ENCODE measurements at regions not wholly inside any gene's neighbourhood (a gene's known extent, or its start where the extent isn't known, plus 50 kb on each side); places are given as distances from the start of the nearest gene placed in this dataset.

DNA sequence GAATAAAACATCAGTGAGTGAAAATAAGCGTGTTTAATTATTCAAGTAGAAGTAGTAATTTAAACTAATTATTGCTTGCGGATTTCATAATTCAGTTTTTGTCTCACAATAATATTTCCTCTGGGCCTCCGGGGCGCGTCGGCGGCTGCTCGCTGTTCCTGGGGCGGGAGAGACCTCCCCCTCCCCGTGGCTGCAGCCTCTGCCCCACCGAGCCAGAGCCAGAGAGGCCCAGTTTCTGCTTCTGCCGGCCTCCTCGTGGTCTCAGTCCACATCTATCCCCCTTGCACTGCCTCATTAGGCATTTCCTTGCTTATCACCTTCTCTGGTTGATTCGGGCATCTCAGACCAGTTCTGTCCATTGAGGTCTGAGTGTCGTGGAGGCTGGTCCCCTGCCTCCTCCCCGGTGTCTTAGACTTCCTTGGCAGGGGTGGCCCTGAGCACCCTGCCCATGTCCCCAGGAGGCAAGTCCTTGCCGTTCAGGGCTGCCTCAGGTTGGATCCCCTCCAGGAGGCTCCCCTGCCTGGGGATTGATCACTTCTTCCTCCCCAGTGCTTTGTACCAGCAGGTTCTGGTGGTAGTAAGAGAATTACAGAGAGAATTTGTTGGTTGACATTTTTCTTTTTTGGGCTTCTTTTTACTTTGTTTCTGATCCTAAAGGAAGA lies 78.0 kb downstream of the SLC25A47 start:
- ATAC-seq (no peak), DNase-seq (ENCODE audit: extremely low read depth in 1 of 4, low spot score in 3 of 4) (no peak), FAIRE-seq (no peak)
- intact Hi-C loops (cut with micrococcal nuclease), result no loop called here
- no peak overlapping the region for H3K27ac ChIP-seq (ENCODE audit: extremely low read depth, low read depth, low read length)
- H3K36me3 ChIP-seq (ENCODE audit: control insufficient read depth, insufficient read depth, low read length), result no peaks in the 10 kb centered on the region
- H2AFZ ChIP-seq (ENCODE audit: low read depth, low read length), result no peak overlapping the region
- no peak overlapping the region for H3K4me3 ChIP-seq
- H3K9me1 ChIP-seq (ENCODE audit: control insufficient read depth, insufficient read depth, low read length), result no peaks in the 10 kb centered on the region
- no peaks in the 10 kb centered on the region for H3K27me3 ChIP-seq (ENCODE audit: control insufficient read depth in 2 of 2, insufficient read depth in 2 of 2, low read length in 2 of 2)
- in situ Hi-C loops (cut with MboI), result no loop called here
- H3K9me3 ChIP-seq (replicated peaks; ENCODE audit: control insufficient read depth, insufficient read depth, low read depth, low read length), result no peaks in the 10 kb centered on the region
- 65% methylated on average over 8 of the region's 17 CpGs for WGBS (ENCODE audit: insufficient coverage, low coverage, missing lambda C conversion rate)
- H3K4me2 ChIP-seq (ENCODE audit: insufficient read depth, low read length), result no peak overlapping the region
- peaks cover 5% of the 10 kb centered on the region; the same call in 1 of the 2 replicates for H4K20me1 ChIP-seq (replicated peaks; ENCODE audit: control insufficient read depth, insufficient read depth, low read length)
- TF ChIP-seq, protein P1, sequence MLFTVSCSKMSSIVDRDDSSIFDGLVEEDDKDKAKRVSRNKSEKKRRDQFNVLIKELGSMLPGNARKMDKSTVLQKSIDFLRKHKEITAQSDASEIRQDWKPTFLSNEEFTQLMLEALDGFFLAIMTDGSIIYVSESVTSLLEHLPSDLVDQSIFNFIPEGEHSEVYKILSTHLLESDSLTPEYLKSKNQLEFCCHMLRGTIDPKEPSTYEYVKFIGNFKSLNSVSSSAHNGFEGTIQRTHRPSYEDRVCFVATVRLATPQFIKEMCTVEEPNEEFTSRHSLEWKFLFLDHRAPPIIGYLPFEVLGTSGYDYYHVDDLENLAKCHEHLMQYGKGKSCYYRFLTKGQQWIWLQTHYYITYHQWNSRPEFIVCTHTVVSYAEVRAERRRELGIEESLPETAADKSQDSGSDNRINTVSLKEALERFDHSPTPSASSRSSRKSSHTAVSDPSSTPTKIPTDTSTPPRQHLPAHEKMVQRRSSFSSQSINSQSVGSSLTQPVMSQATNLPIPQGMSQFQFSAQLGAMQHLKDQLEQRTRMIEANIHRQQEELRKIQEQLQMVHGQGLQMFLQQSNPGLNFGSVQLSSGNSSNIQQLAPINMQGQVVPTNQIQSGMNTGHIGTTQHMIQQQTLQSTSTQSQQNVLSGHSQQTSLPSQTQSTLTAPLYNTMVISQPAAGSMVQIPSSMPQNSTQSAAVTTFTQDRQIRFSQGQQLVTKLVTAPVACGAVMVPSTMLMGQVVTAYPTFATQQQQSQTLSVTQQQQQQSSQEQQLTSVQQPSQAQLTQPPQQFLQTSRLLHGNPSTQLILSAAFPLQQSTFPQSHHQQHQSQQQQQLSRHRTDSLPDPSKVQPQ (CRISPR knock-in tag; IDR thresholded peaks at IDR 0.05; ENCODE audit: borderline replicate concordance), result no peak
- no peak for TF ChIP-seq NONO (IDR thresholded peaks at IDR 0.05; ENCODE audit: low read depth in 2 of 2, low read length in 1 of 2)
- no peak for TF ChIP-seq ZNF140 (CRISPR knock-in tag; IDR thresholded peaks at IDR 0.05)
- TF ChIP-seq ZNF12 (CRISPR knock-in tag; IDR thresholded peaks at IDR 0.05), result no peak
- TF ChIP-seq MYBL2 (IDR thresholded peaks at IDR 0.05; ENCODE audit: low read depth), result no peak
- no peak for TF ChIP-seq MYBL2 (CRISPR knock-in tag; IDR thresholded peaks at IDR 0.05; ENCODE audit: borderline replicate concordance)
- TF ChIP-seq NFIX (CRISPR knock-in tag; IDR thresholded peaks at IDR 0.05; ENCODE audit: low read depth), result peak; percentile 51; the same call in 1 of the 2 replicates
- TF ChIP-seq MXI1 (IDR thresholded peaks at IDR 0.05; ENCODE audit: low read depth, low read length), result no peak
- no peak for TF ChIP-seq CEBPB (tag; IDR thresholded peaks at IDR 0.05)
- no peak for TF ChIP-seq POLR2B (IDR thresholded peaks at IDR 0.05; ENCODE audit: low read depth, partially characterized antibody)
- TF ChIP-seq RBM39 (optimal IDR thresholded peaks at IDR 0.05; ENCODE audit: low read depth, low read length), result no peak
- TF ChIP-seq, protein P2, sequence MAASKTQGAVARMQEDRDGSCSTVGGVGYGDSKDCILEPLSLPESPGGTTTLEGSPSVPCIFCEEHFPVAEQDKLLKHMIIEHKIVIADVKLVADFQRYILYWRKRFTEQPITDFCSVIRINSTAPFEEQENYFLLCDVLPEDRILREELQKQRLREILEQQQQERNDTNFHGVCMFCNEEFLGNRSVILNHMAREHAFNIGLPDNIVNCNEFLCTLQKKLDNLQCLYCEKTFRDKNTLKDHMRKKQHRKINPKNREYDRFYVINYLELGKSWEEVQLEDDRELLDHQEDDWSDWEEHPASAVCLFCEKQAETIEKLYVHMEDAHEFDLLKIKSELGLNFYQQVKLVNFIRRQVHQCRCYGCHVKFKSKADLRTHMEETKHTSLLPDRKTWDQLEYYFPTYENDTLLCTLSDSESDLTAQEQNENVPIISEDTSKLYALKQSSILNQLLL (CRISPR knock-in tag; IDR thresholded peaks at IDR 0.05; ENCODE audit: borderline replicate concordance), result peak; percentile 44; the same call in 1 of the 2 replicates
- TF ChIP-seq XRCC5 (IDR thresholded peaks at IDR 0.05; ENCODE audit: low read depth, low read length), result no peak
- TF ChIP-seq, protein P3, sequence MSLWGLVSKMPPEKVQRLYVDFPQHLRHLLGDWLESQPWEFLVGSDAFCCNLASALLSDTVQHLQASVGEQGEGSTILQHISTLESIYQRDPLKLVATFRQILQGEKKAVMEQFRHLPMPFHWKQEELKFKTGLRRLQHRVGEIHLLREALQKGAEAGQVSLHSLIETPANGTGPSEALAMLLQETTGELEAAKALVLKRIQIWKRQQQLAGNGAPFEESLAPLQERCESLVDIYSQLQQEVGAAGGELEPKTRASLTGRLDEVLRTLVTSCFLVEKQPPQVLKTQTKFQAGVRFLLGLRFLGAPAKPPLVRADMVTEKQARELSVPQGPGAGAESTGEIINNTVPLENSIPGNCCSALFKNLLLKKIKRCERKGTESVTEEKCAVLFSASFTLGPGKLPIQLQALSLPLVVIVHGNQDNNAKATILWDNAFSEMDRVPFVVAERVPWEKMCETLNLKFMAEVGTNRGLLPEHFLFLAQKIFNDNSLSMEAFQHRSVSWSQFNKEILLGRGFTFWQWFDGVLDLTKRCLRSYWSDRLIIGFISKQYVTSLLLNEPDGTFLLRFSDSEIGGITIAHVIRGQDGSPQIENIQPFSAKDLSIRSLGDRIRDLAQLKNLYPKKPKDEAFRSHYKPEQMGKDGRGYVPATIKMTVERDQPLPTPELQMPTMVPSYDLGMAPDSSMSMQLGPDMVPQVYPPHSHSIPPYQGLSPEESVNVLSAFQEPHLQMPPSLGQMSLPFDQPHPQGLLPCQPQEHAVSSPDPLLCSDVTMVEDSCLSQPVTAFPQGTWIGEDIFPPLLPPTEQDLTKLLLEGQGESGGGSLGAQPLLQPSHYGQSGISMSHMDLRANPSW (CRISPR knock-in tag; IDR thresholded peaks at IDR 0.05), result no peak
- ChIA-PET POLR2A (no interaction called here), CTCF (ENCODE audit: low intra/inter-chr PET ratio) (no interaction called here)
- no TSS peak for BruUV-seq (replicated peaks)
- peaks cover 16 to 17% of the 10 kb centered on the region in 2 experiments; a peak in 4 of 5 replicates for H3K4me1 ChIP-seq (replicated peaks in 1 of 2; ENCODE audit: control insufficient read depth in 2 of 2, insufficient read depth in 2 of 2, low read length in 2 of 2)
- no peaks in the 10 kb centered on the region for H3K79me2 ChIP-seq (ENCODE audit: control insufficient read depth, insufficient read depth, low read length)
- no peak overlapping the region for H3K9ac ChIP-seq (ENCODE audit: insufficient read depth in 1 of 2, low read depth in 2 of 2, low read length in 2 of 2)
